Naive thymus-derived CD8-positive, alpha-beta T cell (primary cell): ENCODE measurements at regions not wholly inside any gene's neighbourhood (a gene's known extent, or its start where the extent isn't known, plus 50 kb on each side); places are given as distances from the start of the nearest gene placed in this dataset.
"Not testable (repeated sequence)": the region's sequence is repeated elsewhere in the genome, so short reads cannot be mapped to it uniquely, and the experiment has no call there.

Experiments used
- ATAC-seq, 2 donors: fragments of 150-1000 bp; cut with Tn5 transposase in 1 of 2; sonication (Bioruptor Pico), chemical (Tn5 transposase) in 1 of 2; 1 replicate in 1 of 2; 2 replicates in 1 of 2; pipeline ENCODE4 v1.10.0; 2021; ENCODE audit warnings: mild to moderate bottlenecking in 2 of 2, moderate library complexity in 2 of 2
- POLR2A ChIA-PET: fragments of 350-600 bp; sonication (Branson Sonifier 250); formaldehyde crosslinking; loops from one replicate; lab custom pipeline; 2021; ENCODE audit warnings: antibody characterized with exemption; lab: Charles Lee
- DNase-seq, 10 donors: peaks; one replicate each; pipeline versions ENCODE4 v3.0.0 to v3.0.0-alpha.2; 2020 to 2022
- H3K27ac Mint-ChIP-seq, 10 donors: one replicate each; pipeline ENCODE4 v1.8.0; 2020 to 2022; ENCODE audit warnings: mild to moderate bottlenecking in 10 of 10, mixed read lengths in 10 of 10, moderate library complexity in 4 of 10, inconsistent platforms in 1 of 10
- H3K27me3 Mint-ChIP-seq, 5 donors: one replicate each; pipeline ENCODE4 v1.8.0; 2021 to 2022; ENCODE audit warnings: mixed read lengths in 5 of 5
- H3K36me3 Mint-ChIP-seq, 3 donors: one replicate each; pipeline ENCODE4 v1.8.0; 2020 to 2022; ENCODE audit warnings: mixed read lengths in 3 of 3, mild to moderate bottlenecking in 2 of 3, inconsistent platforms in 1 of 3
- H3K4me1 Mint-ChIP-seq, 4 donors: one replicate each; pipeline ENCODE4 v1.8.0; 2021 to 2022; ENCODE audit warnings: mixed read lengths in 4 of 4
- H3K4me3 Mint-ChIP-seq, 10 donors: one replicate each; pipeline ENCODE4 v1.8.0; 2020 to 2022; ENCODE audit warnings: mild to moderate bottlenecking in 10 of 10, mixed read lengths in 10 of 10, moderate library complexity in 6 of 10, inconsistent platforms in 1 of 10
- H3K9me3 Mint-ChIP-seq, 9 donors: one replicate each; pipeline ENCODE4 v1.8.0; 2020 to 2022; ENCODE audit warnings: mixed read lengths in 9 of 9, mild to moderate bottlenecking in 3 of 9, inconsistent platforms in 1 of 9, moderate library complexity in 1 of 9

DNA sequence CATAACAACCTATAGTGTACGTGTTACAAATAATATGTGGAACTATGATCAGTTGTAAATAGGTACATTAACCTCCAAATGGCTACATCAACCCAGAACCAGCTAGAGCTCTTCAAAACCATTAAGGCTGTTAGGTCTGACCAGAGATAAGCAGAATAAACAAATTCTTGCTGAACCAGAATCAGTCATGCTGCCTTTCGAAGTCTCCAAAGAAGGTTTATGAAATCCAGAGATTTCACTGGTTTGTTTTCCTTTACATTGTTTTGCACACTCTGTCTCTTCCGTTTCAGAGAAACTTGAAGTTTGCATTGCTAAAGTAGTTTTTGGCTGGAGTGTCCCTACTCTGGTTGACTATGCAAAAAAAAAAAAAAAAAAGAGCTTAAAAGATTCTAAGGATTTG, 177.3 kb upstream of the SLIT2 start:
- Mint-ChIP-seq H3K27ac (no peak overlapping the region), H3K9me3 (peaks cover 0 to 12% (median 1%) of the 10 kb centered on the region in 9 donors), H3K4me1 (no peaks in the 10 kb centered on the region), H3K4me3 (no peak overlapping the region), H3K36me3 (no peaks in the 10 kb centered on the region), H3K27me3 (no peaks in the 10 kb centered on the region)
- ATAC-seq (no peak), DNase-seq (no peak)
- POLR2A ChIA-PET: no interaction called here

DNA sequence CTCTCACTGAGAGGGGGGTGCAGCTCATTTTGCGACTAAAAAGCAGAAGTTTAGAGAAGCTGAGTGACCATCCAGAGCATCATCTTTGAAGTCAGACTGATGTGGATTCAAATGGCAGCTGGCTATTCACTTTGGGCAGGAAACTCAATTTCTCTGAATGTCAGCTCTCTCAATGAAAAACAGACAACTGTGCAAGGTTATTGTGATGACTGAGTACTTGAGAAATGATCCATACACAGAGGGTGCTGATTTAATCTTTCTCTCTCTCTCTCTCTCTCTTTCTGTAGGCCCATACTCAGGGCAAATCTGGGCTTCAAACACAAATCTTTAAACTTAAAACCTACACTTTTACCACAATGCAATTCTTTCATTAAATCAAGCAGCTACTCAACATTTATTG, 185.8 kb upstream of the SLIT2 start:
- DNase-seq: no peak
- ATAC-seq: no peak
- Mint-ChIP-seq H3K4me1 (no peaks in the 10 kb centered on the region), H3K27me3 (no peaks in the 10 kb centered on the region), H3K27ac (no peak overlapping the region), H3K9me3 (peaks cover 0 to 27% (median 8%) of the 10 kb centered on the region in 9 donors), H3K36me3 (peaks cover 0 to 5% (median 0%) of the 10 kb centered on the region in 3 donors), H3K4me3 (no peak overlapping the region)
- POLR2A ChIA-PET: no interaction called here

DNA sequence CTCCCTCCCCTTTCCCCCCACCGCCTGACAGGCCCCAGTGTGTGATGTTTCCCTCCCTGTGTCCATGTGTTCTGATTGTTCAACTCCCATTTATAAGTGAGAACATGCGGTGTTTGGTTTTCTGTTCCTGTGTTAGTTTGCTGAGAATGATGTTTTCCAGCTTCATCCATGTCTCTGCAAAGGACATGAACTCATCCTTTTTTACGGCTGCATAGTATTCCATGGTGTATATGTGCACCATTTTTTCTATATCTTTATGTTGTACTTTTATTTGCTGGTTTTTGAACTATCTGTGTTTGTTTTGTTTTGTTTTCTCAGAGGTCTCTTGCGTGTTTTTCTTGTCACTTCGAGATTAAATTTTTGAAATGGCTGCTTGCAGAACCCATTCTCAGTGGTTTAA, 188.8 kb upstream of the SLIT2 start:
- peaks cover 0 to 18% (median 6%) of the 10 kb centered on the region in 9 donors for H3K9me3 Mint-ChIP-seq
- POLR2A ChIA-PET, ATAC-seq, H3K36me3 Mint-ChIP-seq, H3K4me3 Mint-ChIP-seq, H3K27me3 Mint-ChIP-seq, H3K27ac Mint-ChIP-seq, H3K4me1 Mint-ChIP-seq, DNase-seq: not testable (repeated sequence)

DNA sequence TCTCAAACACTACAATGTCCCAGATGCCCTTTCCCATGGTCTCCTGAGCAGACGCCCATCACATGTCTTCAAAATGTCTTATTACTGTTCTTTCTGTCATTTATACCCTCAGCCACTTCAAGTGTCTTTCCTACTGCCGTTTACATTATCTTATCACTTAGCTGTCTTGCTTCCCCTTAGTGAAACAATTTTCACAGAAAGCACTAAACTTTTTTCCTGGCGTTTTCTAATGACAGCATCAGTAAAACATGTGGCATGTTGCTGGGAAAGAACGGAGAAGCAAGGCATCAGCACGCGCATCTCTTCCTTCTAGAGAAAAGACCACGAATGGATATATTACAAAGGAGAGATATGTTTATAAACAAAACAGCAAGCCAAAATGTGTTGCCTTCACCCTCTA, 189.7 kb upstream of the SLIT2 start:
- no peak overlapping the region for H3K4me3 Mint-ChIP-seq

DNA sequence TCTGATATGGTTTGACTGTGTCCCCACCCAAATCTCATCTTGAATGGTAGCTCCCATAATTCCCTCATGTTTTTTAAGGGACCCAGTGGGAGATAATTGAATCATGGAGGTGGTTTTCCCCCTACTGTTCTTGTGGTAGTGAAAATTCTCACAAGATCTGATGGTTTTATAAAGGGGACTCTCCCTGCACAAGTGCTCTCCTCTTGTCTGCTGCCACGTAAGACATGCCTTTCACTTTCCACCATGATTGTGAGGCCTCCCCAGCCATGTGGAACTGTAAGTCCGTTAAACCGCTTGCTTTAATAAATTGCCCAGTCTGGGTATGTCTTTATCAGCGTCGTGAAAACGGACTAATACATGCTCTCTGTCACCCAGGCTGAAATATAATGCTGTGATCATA, 200.9 kb upstream of the SLIT2 start:
- H3K4me3 Mint-ChIP-seq: no peak overlapping the region
- DNase-seq (no peak), ATAC-seq (no peak)
- no peaks in the 10 kb centered on the region for H3K27me3 Mint-ChIP-seq
- H3K27ac Mint-ChIP-seq: no peak overlapping the region
- H3K36me3 Mint-ChIP-seq: no peaks in the 10 kb centered on the region
- peaks cover 1 to 53% (median 9%) of the 10 kb centered on the region in 9 donors for H3K9me3 Mint-ChIP-seq
- no peaks in the 10 kb centered on the region for H3K4me1 Mint-ChIP-seq
- POLR2A ChIA-PET: no interaction called here

More for the DNA sequence above, 189.7 kb upstream of the SLIT2 start:
- POLR2A ChIA-PET: no interaction called here
- Mint-ChIP-seq H3K4me1 (no peaks in the 10 kb centered on the region), H3K27me3 (no peaks in the 10 kb centered on the region), H3K9me3 (peaks cover 0 to 18% (median 8%) of the 10 kb centered on the region in 9 donors), H3K36me3 (peaks cover 0 to 5% (median 0%) of the 10 kb centered on the region in 3 donors), H3K27ac (no peak overlapping the region)
- ATAC-seq: no peak
- DNase-seq: no peak

DNA sequence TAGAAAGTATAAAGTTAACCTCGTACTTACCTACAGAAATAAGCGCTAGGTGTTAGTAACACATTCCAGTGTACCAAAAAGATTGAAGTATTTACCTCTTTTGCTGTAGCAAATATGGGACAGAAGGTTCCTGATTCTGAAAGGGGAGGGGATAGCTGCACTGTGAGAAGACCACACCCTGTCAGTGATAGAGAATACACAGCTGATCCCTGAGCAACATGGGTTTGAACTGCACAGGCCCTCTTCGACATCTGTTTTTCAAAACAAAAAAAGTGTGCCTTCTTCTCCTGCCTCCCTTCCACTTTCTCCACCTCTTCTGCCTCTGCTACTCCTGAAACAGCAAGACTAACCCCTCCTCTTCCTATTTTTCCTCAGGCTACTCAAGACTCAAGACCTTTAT, 201.8 kb upstream of the SLIT2 start:
- POLR2A ChIA-PET: no interaction called here
- DNase-seq (no peak), ATAC-seq (no peak)
- no peak overlapping the region for H3K4me3 Mint-ChIP-seq
- H3K36me3 Mint-ChIP-seq: no peaks in the 10 kb centered on the region
- no peaks in the 10 kb centered on the region for H3K27me3 Mint-ChIP-seq
- no peak overlapping the region for H3K27ac Mint-ChIP-seq
- no peaks in the 10 kb centered on the region for H3K4me1 Mint-ChIP-seq
- H3K9me3 Mint-ChIP-seq: peaks cover 0 to 50% (median 6%) of the 10 kb centered on the region in 9 donors

DNA sequence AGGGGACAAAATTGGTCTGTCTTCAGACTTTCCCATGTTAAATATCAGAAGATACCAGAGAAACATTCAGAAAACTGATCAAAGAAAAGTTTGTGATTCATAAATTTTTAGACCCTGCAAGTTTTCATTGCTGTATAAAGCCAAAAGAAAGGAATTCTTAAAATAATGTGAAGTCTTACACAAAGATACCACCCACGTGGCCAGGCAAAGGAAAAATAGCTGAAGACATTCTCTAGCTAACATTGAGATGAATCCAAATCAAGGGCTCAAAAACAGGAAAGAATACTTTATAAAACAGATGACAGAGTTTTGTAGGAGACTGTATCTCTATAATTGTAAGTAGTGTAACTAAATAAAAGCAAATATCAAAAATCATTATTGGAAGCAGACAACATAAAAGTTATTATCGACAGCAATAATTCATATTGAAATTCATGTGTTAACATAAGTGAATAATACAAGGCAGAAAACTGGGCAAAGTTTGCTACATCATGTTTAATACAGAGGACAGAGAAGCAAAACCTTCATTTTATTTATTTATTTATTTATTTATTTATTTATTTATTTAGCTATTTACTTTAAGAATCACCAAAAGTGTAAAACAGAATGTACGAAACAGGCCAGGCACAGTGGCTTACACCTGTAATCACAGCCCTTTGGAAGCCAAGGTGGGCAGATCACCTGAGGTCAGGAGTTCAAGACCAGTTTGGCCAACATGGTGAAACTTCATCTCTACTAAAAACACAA, 204.6 kb upstream of the SLIT2 start:
- ATAC-seq (no peak), DNase-seq (no peak)
- POLR2A ChIA-PET: no interaction called here
- H3K4me3 Mint-ChIP-seq: no peak overlapping the region
- no peaks in the 10 kb centered on the region for H3K27me3 Mint-ChIP-seq
- peaks cover 0 to 33% (median 3%) of the 10 kb centered on the region in 9 donors for H3K9me3 Mint-ChIP-seq
- no peak overlapping the region for H3K27ac Mint-ChIP-seq
- no peaks in the 10 kb centered on the region for H3K36me3 Mint-ChIP-seq
- H3K4me1 Mint-ChIP-seq: no peaks in the 10 kb centered on the region

DNA sequence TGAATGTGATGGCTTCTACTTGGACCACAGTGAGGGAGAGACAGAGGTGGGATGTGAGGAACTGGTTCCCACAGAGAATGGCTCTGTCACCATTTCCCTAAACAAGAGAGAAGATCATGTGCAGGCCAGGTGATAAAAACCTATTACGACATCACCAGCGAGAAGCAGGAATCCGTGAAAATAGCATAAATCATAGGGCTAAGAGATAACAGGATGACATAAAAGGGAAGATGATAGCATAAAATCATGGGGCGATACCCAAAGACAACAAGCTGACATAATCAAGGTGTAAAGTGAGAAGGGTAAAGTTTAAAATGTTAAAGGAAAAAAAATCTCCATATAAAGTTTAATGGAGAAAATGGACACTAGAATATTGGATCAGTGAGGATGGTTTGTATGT, 205.5 kb upstream of the SLIT2 start:
- H3K4me3 Mint-ChIP-seq: no peak overlapping the region
- H3K9me3 Mint-ChIP-seq: peaks cover 0 to 32% (median 3%) of the 10 kb centered on the region in 9 donors
- no peak overlapping the region for H3K27ac Mint-ChIP-seq
- no peak for ATAC-seq
- POLR2A ChIA-PET: no interaction called here
- no peaks in the 10 kb centered on the region for H3K4me1 Mint-ChIP-seq
- no peak for DNase-seq
- no peaks in the 10 kb centered on the region for H3K36me3 Mint-ChIP-seq
- no peaks in the 10 kb centered on the region for H3K27me3 Mint-ChIP-seq

DNA sequence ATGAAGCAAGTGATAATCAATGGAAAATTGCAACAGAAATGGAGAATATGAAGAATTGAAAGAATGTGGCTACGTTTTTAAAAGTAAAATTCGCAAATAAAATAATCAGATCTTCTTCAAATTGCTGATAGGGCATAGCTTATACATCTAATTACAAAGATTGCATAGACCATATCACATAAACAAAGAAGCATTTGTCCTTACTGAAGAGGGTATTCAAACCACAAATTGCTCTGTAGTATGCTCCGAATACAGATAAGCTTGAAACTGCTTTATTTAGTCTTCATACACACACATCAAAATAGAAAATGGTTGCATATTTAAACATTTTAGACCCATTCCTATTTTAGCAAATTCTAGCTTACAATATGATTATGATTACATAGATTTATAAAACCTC, 206.7 kb upstream of the SLIT2 start:
- Mint-ChIP-seq H3K27ac (no peak overlapping the region), H3K4me3 (no peak overlapping the region), H3K4me1 (no peaks in the 10 kb centered on the region), H3K36me3 (no peaks in the 10 kb centered on the region), H3K27me3 (no peaks in the 10 kb centered on the region), H3K9me3 (peaks cover 0 to 21% (median 3%) of the 10 kb centered on the region in 9 donors)
- no peak for DNase-seq
- POLR2A ChIA-PET: no interaction called here
- no peak for ATAC-seq

DNA sequence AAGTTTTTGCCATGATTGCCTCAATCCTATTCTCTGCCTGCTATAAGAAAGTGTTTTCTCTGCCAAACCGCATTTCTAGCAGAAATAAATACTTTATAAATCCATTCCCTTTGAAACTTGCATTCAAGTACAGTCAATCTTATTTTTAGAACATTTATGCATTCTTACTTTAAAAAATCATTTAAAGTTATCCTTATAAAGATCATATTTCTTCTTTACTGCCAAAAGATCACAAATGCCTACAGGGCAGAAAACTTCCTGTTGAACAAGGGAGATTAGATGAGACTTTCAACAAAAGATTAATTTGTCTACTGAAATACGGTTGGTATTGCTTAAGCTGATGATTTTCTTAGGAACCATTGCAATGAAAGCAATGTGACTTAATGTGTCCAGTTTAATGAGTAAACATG, 207.2 kb upstream of the SLIT2 start:
- Mint-ChIP-seq H3K9me3 (peaks cover 0 to 18% (median 3%) of the 10 kb centered on the region in 9 donors), H3K27ac (no peak overlapping the region), H3K4me1 (no peaks in the 10 kb centered on the region), H3K27me3 (no peaks in the 10 kb centered on the region), H3K4me3 (no peak overlapping the region), H3K36me3 (no peaks in the 10 kb centered on the region)
- no peak for ATAC-seq
- DNase-seq: no peak
- POLR2A ChIA-PET: no interaction called here

DNA sequence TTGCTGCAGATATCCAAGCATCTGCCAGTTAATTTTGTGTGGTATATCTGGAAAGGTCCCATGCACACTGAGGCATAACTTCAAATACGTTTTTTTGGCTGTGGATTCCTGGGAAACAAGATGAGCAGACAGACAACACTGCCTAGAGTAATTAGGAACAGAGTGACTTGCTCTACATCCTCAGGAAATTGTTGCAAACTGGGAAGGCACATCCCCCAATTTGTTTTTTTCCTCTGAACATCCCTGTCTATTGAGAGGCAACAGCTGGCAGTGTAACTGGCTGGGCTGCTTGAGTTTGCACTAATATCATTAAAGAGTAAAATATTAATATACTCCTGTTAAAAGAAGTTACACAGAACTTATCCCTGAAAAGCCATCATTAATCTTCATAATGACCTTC, 207.7 kb upstream of the SLIT2 start:
- DNase-seq (no peak), ATAC-seq (no peak)
- Mint-ChIP-seq H3K9me3 (peaks cover 0 to 18% (median 3%) of the 10 kb centered on the region in 9 donors), H3K4me3 (no peak overlapping the region), H3K36me3 (no peaks in the 10 kb centered on the region), H3K4me1 (no peaks in the 10 kb centered on the region), H3K27ac (no peak overlapping the region), H3K27me3 (no peaks in the 10 kb centered on the region)
- POLR2A ChIA-PET: no interaction called here

DNA sequence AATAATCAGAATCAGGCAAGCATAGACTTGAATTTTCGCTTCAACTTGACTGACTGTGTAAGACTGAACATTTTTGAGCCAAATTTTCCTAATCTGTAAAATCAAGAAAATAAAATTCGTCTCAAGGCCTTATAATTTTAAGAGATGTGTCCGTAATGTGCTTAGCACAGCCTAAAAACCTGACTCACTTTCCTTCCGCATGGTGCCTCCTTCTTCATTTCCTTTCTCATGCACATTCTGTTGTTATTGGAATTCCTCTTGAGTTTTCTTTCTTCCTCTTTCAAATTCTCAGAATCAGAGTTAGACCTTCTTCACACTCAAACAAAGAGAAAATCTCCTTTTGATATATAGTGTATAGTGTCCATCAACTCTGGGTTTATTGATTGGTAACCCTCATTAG, 208.9 kb upstream of the SLIT2 start:
- Mint-ChIP-seq H3K9me3 (peaks cover 0 to 18% (median 7%) of the 10 kb centered on the region in 9 donors), H3K36me3 (no peaks in the 10 kb centered on the region), H3K4me3 (no peak overlapping the region), H3K4me1 (no peaks in the 10 kb centered on the region), H3K27me3 (no peaks in the 10 kb centered on the region), H3K27ac (no peak overlapping the region)
- ATAC-seq (no peak), DNase-seq (no peak)
- POLR2A ChIA-PET: no interaction called here

DNA sequence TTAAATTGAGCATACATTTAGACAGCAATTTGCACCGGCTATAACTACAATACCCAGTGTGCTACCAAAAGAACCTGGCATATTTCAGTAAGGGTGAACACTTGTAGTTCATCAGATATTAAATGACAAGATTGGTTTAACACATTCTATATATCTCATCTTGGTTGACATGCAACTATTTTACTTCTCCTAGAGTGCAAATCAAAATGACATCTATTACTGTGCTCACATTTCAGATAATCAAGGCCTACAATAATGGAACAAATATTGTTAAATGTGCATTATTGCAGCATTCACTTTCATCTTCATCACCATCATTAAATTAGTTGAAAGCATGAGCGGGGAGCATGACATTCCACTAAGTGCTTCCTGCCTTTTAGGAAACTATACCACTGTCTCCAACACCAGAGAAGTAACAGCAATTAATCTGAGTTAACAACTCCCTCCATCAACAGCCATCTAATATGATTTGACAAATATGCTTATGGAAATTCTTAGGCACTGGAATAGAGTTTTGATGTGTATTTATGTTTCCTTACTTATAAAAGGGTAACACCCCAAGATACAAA, 209.8 kb upstream of the SLIT2 start:
- DNase-seq (no peak), ATAC-seq (no peak)
- Mint-ChIP-seq H3K4me1 (no peaks in the 10 kb centered on the region), H3K27ac (no peak overlapping the region), H3K36me3 (no peaks in the 10 kb centered on the region), H3K4me3 (no peak overlapping the region), H3K9me3 (peaks cover 0 to 17% (median 8%) of the 10 kb centered on the region in 9 donors), H3K27me3 (no peaks in the 10 kb centered on the region)
- POLR2A ChIA-PET: no interaction called here

DNA sequence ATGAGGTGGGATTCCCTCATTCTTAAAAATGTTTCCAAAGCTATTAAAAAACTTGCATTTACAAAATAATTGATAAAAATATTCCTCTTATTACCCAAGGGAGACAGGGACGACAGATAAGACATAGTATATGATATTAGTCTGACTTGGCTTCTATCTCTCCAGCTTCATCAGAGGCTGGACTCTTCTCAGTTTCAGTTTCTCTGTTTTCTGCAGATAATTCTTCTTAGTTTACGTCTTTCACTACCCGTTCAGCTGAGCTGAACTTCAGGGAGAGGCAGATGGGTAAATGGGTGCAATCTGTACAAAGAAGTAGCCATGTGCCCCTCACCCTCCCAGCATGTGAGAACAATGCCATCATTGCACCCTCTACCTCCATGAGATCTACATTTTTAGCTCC, 214.0 kb upstream of the SLIT2 start:
- Mint-ChIP-seq H3K27ac (no peak overlapping the region), H3K9me3 (peaks cover 0 to 23% (median 3%) of the 10 kb centered on the region in 9 donors), H3K36me3 (no peaks in the 10 kb centered on the region), H3K4me3 (no peak overlapping the region), H3K4me1 (no peaks in the 10 kb centered on the region), H3K27me3 (no peaks in the 10 kb centered on the region)
- POLR2A ChIA-PET: no interaction called here
- ATAC-seq: no peak
- no peak for DNase-seq
